HCT116 (cell line): ENCODE measurements at regions not wholly inside any gene's neighbourhood (a gene's known extent, or its start where the extent isn't known, plus 50 kb on each side); places are given as distances from the start of the nearest gene placed in this dataset.
"Not testable (repeated sequence)": the region's sequence is repeated elsewhere in the genome, so short reads cannot be mapped to it uniquely, and the experiment has no call there.

ENCODE experiments used
- ATAC-seq: fragments of 200-7000 bp; cut with Tn5 transposase; 2 replicates; pipeline ENCODE4 v1.9.1; 2020; ENCODE audit warnings: mild to moderate bottlenecking, moderate library complexity
- BruUV-seq: library from RNA; stranded (reverse); fragments of 400-500 nt; replicated peaks from 2 replicates; lab custom pipeline; 2021; lab: Mats Ljungman, UMichigan
- CTCF ChIA-PET: fragments of 300-600 bp; sonication (Branson Sonifier 250); formaldehyde crosslinking; loops from one replicate; lab custom pipeline; 2021; ENCODE audit warnings: antibody characterized with exemption; lab: Charles Lee
- POLR2A ChIA-PET: fragments of 300-600, 350-600 bp; sonication (Branson Sonifier 250); formaldehyde crosslinking; loops from one replicate; lab custom pipeline; 2021; ENCODE audit warnings: antibody characterized with exemption; lab: Charles Lee
- RAD21 ChIA-PET, 2 experiments: fragments of 300-600 bp; sonication (Branson Sonifier 250); formaldehyde crosslinking; loops; one replicate each; lab custom pipeline; 2023; ENCODE audit warnings: low total read pairs in 2 of 2; ENCODE audit not compliant: uncharacterized antibody in 2 of 2, unreplicated experiment in 2 of 2, low non-redundant PET in 1 of 2; lab: Charles Lee
- DNase-seq: peaks from one replicate; pipeline ENCODE4 v3.0.0-alpha.2; 2010; ENCODE audit warnings: low read depth, low spot score
- H2AFZ ChIP-seq: fragments of 200-600 bp; shearing (Covaris generic), sonication (generic); 2 replicates; pipeline ENCODE4 v1.6.1; 2017; ENCODE audit warnings: low read depth, mixed run types, mixed read lengths, antibody characterized with exemption, low read length; ENCODE audit not compliant: poor library complexity, severe bottlenecking
- H3K27ac ChIP-seq: 2 replicates; pipeline ENCODE4 v1.5.1; 2012; ENCODE audit warnings: low read depth, low read length
- H3K27me3 ChIP-seq: fragments of 200-600 bp; sonication (generic); 2 replicates; pipeline ENCODE4 v1.6.1; 2016; ENCODE audit warnings: mixed run types, low read length, mixed read lengths; ENCODE audit not compliant: insufficient read depth
- H3K36me3 ChIP-seq, 2 experiments: fragments of 200-500 bp in 1 of 2; fragments of 200-600 bp in 1 of 2; sonication (Bioruptor generic) in 1 of 2; sonication (generic) in 1 of 2; 2 replicates each; pipeline versions ENCODE4 v1.5.1 to v1.6.1; 2014 to 2016; ENCODE audit warnings: low read length in 2 of 2, inconsistent platforms in 1 of 2, mixed read lengths in 1 of 2, mixed run types in 1 of 2; ENCODE audit not compliant: insufficient read depth in 2 of 2, control insufficient read depth in 1 of 2
- H3K4me1 ChIP-seq, 2 experiments: fragments of 200-600 bp in 1 of 2; sonication (generic) in 1 of 2; 2 replicates each; pipeline versions ENCODE4 v1.5.1 to v1.6.1; 2012 to 2017; ENCODE audit warnings: low read length in 2 of 2, inconsistent platforms in 1 of 2, mild to moderate bottlenecking in 1 of 2, mixed read lengths in 1 of 2, mixed run types in 1 of 2, moderate library complexity in 1 of 2; ENCODE audit not compliant: insufficient read depth in 2 of 2, control insufficient read depth in 1 of 2
- H3K4me2 ChIP-seq: fragments of 200-600 bp; sonication (generic); 2 replicates; pipeline ENCODE4 v1.6.1; 2017; ENCODE audit warnings: mixed run types, low read length, mixed read lengths
- H3K4me3 ChIP-seq, 2 experiments: fragments of 200-600 bp in 1 of 2; sonication (generic) in 1 of 2; replicated peaks in 1 of 2; 2 replicates each; pipeline ENCODE4 v1.5.1; 2011 to 2016; ENCODE audit warnings: low read length in 2 of 2, control low read depth in 1 of 2, low read depth in 1 of 2, mild to moderate bottlenecking in 1 of 2, mixed read lengths in 1 of 2, mixed run types in 1 of 2
- H3K79me2 ChIP-seq: fragments of 200-600 bp; sonication (generic); 2 replicates; pipeline ENCODE4 v1.6.1; 2017; ENCODE audit warnings: mild to moderate bottlenecking, mixed run types, low read length, moderate library complexity, mixed read lengths; ENCODE audit not compliant: insufficient read depth
- H3K9ac ChIP-seq: fragments of 200-600 bp; sonication (generic); 2 replicates; pipeline ENCODE4 v1.6.1; 2016; ENCODE audit warnings: low read length, mixed read lengths
- H3K9me2 ChIP-seq: fragments of 200-600 bp; sonication (generic), shearing (Covaris generic); 2 replicates; pipeline ENCODE4 v1.6.1; 2017; ENCODE audit warnings: mixed run types, mild to moderate bottlenecking, moderate library complexity; ENCODE audit not compliant: insufficient read depth
- H3K9me3 ChIP-seq, 2 experiments: fragments of 200-500 bp in 1 of 2; fragments of 200-600 bp in 1 of 2; sonication (Bioruptor generic) in 1 of 2; sonication (generic) in 1 of 2; 2 replicates each; pipeline ENCODE4 v1.6.1; 2014 to 2017; ENCODE audit warnings: low read length in 2 of 2, mixed read lengths in 2 of 2, inconsistent platforms in 1 of 2, low read depth in 1 of 2, mild to moderate bottlenecking in 1 of 2, mixed run types in 1 of 2, moderate library complexity in 1 of 2; ENCODE audit not compliant: control insufficient read depth in 1 of 2, insufficient read depth in 1 of 2
- H4K20me1 ChIP-seq: fragments of 200-600 bp; sonication (generic), shearing (Covaris generic); 2 replicates; pipeline ENCODE4 v1.6.1; 2017; ENCODE audit warnings: mixed run types, mild to moderate bottlenecking, moderate library complexity; ENCODE audit not compliant: insufficient read depth
- CEBPB ChIP-seq: IDR thresholded peaks from 2 replicates; pipeline ENCODE4 v1.6.1; 2012; ENCODE audit warnings: low read depth
- EZH2phosphoT487 ChIP-seq: fragments of 200-600 bp; IDR thresholded peaks from 2 replicates; pipeline ENCODE4 v1.6.1; 2018; ENCODE audit warnings: antibody characterized with exemption, borderline replicate concordance
- POLR2A ChIP-seq: IDR thresholded peaks from 2 replicates; pipeline ENCODE4 v1.7.0; 2011; ENCODE audit warnings: borderline replicate concordance; ENCODE audit not compliant: insufficient read depth, insufficient read length; ENCODE audit errors: extremely low read depth
- SRF ChIP-seq: IDR thresholded peaks from 2 replicates; pipeline ENCODE4 v1.6.1; 2012; ENCODE audit warnings: low read depth
- TCF7L2 ChIP-seq: IDR thresholded peaks from 2 replicates; pipeline ENCODE4 v1.7.0; 2011; ENCODE audit warnings: borderline replicate concordance, inconsistent platforms; ENCODE audit not compliant: insufficient read depth, insufficient read length; ENCODE audit errors: extremely low read depth
- intact Hi-C: fragments of 100-400 bp; cut with micrococcal nuclease; formaldehyde crosslinking; loops from 2 replicates; pipeline ENCODE4 v1.10.0; 2022

- DNase-seq (no peak), ATAC-seq (no peak)
- ChIA-PET POLR2A (no interaction called here), RAD21 (no interaction called here), CTCF (no interaction called here)
- H2AFZ ChIP-seq: no peak overlapping the region
- H3K9ac ChIP-seq: no peak overlapping the region
- H3K4me1 ChIP-seq: no peaks in the 10 kb centered on the region
- no peaks in the 10 kb centered on the region for H3K9me3 ChIP-seq
- no peaks in the 10 kb centered on the region for H4K20me1 ChIP-seq
- no peaks in the 10 kb centered on the region for H3K9me2 ChIP-seq
- TF ChIP-seq POLR2A (no peak), TCF7L2 (no peak), SRF (no peak), EZH2phosphoT487 (no peak), CEBPB (no peak)
- H3K27me3 ChIP-seq: no peaks in the 10 kb centered on the region
- no peak overlapping the region for H3K27ac ChIP-seq
- no peak overlapping the region for H3K4me3 ChIP-seq
- intact Hi-C loops: no loop called here
- no peaks in the 10 kb centered on the region for H3K79me2 ChIP-seq
- BruUV-seq: no TSS peak
- no peak overlapping the region for H3K4me2 ChIP-seq
- H3K36me3 ChIP-seq: no peaks in the 10 kb centered on the region
Observed at GRCh38 chr13:82467626-82468025, 1414.6 kb downstream of the SLITRK1 start.

GRCh38 chr13:82459575-82459974, 1422.7 kb downstream of the SLITRK1 start:
- H3K27me3 ChIP-seq, POLR2A ChIA-PET, DNase-seq: not testable (repeated sequence)

More at GRCh38 chr13:82459575-82459974, 1422.7 kb downstream of the SLITRK1 start:
- H3K27ac ChIP-seq, H3K36me3 ChIP-seq, H3K4me3 ChIP-seq, BruUV-seq, ATAC-seq, intact Hi-C loops, H3K4me2 ChIP-seq, H3K9me3 ChIP-seq, CTCF ChIA-PET, H3K79me2 ChIP-seq, RAD21 ChIA-PET, H3K9me2 ChIP-seq, H2AFZ ChIP-seq, H3K4me1 ChIP-seq, H3K9ac ChIP-seq, H4K20me1 ChIP-seq: not testable (repeated sequence)
